Muscle of leg (tissue), 3 donors: ENCODE measurements at regions not wholly inside any gene's neighbourhood (a gene's known extent, or its start where the extent isn't known, plus 50 kb on each side); places are given as distances from the start of the nearest gene placed in this dataset.
A peak's percentile ranks its signal among the peaks of the same experiment; 100 is the strongest.

Source experiments
- DNase-seq: peaks from one replicate; pipeline ENCODE4 v3.0.0; 2013
- H3K27ac ChIP-seq: one replicate; pipeline ENCODE4 v1.5.1; 2013; ENCODE audit warnings: mild to moderate bottlenecking, low read length, control low read depth
- H3K27me3 ChIP-seq: one replicate; pipeline ENCODE4 v1.6.1; 2013; ENCODE audit warnings: low read length; ENCODE audit not compliant: control insufficient read depth, insufficient read depth
- H3K36me3 ChIP-seq: one replicate; pipeline ENCODE4 v1.6.1; 2013; ENCODE audit warnings: low read length; ENCODE audit not compliant: control insufficient read depth, insufficient read depth
- H3K4me1 ChIP-seq: one replicate; pipeline ENCODE4 v1.6.1; 2013; ENCODE audit warnings: low read length; ENCODE audit not compliant: control insufficient read depth, insufficient read depth
- H3K4me3 ChIP-seq: one replicate; pipeline ENCODE4 v1.5.1; 2013; ENCODE audit warnings: low read length, control low read depth
- H3K9me3 ChIP-seq: replicated peaks from 2 replicates; pipeline ENCODE4 v1.6.1; 2013; ENCODE audit warnings: low read depth, low read length; ENCODE audit not compliant: control insufficient read depth
- WGBS: methylation state at CpG from one replicate; pipeline ENCODE4 v1.1.5; 2013; ENCODE audit warnings: missing lambda C conversion rate; ENCODE audit not compliant: insufficient coverage; 5-methylcytosine and 5-hydroxymethylcytosine counted together

DNA sequence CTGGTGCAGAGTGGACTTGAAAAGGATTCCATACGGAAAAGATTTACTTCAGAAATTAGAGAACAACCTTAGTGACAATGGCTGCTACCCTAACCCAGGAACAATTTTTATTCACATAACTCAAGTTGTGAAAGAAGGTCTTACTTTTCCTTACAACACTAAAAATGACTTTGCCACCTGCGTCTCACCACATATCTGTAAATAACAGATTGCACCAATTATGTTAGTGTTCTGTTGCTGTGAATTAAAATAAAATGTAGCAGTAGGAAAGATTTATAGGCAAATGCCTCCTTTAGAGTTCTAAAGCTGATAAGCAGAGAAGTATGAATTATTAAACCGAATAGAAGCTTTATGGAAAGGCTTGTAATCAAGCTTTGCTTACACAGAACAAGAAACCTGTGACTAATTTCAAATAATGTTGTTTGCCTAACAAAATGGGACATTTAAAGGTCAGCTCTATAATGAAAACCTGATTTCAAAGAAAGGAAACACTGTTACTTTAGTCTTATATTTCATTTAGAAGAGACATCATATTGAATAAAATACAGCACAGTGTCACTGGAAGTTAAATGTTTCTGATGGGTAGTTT, 2237.8 kb downstream of the LRRC4C start:
- Histone ChIP-seq H3K4me3 (no peak overlapping the region), H3K27ac (no peak overlapping the region), H3K36me3 (no peaks in the 10 kb centered on the region), H3K27me3 (no peaks in the 10 kb centered on the region), H3K9me3 (no peaks in the 10 kb centered on the region), H3K4me1 (no peaks in the 10 kb centered on the region)
- no CpG with 5 or more reads among the region's 3 CpGs for WGBS
- DNase-seq, result no peak

- no CpG with 5 or more reads among the region's 3 CpGs for WGBS
- Histone ChIP-seq H3K4me3 (no peak overlapping the region), H3K27me3 (no peaks in the 10 kb centered on the region), H3K27ac (no peak overlapping the region), H3K4me1 (no peaks in the 10 kb centered on the region), H3K36me3 (no peaks in the 10 kb centered on the region), H3K9me3 (no peaks in the 10 kb centered on the region)
- DNase-seq, result no peak
Measured at GRCh38 chr11:39220501-39221230, 2238.8 kb downstream of the LRRC4C start.

DNA sequence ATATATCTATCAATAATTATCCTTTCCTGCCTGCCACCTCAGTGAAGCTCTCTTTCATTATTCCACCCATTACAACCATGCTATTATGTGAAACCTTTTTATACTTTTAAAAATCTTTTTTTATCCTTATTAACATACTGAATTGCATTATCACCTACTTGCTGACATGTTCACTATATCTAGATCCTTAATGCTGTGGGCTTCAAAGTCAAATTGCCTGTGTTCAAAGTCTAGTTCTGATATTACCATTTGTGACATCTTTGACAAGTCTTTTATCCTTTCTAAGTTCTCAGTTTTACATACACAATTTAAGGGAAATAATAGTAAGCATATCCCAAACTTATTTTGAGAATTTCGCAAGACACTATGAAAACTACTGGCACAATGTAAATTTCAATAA, 2239.4 kb downstream of the LRRC4C start:
- no peak for DNase-seq
- Histone ChIP-seq H3K4me1 (no peaks in the 10 kb centered on the region), H3K27ac (no peak overlapping the region), H3K27me3 (no peaks in the 10 kb centered on the region), H3K4me3 (no peak overlapping the region), H3K9me3 (no peaks in the 10 kb centered on the region), H3K36me3 (no peaks in the 10 kb centered on the region)
- WGBS, result no CpG with 5 or more reads among the region's 1 CpG

GRCh38 chr11:39209981-39210380, 2249.5 kb downstream of the LRRC4C start:
- H3K4me1 ChIP-seq, result no peaks in the 10 kb centered on the region
- no peaks in the 10 kb centered on the region for H3K9me3 ChIP-seq
- no peaks in the 10 kb centered on the region for H3K27me3 ChIP-seq
- H3K27ac ChIP-seq, result no peak overlapping the region
- H3K4me3 ChIP-seq, result no peak overlapping the region
- no peaks in the 10 kb centered on the region for H3K36me3 ChIP-seq
- DNase-seq, result no peak
- no CpG with 5 or more reads among the region's 2 CpGs for whole genome bisulfite sequencing

- no CpG with 5 or more reads among the region's 3 CpGs for WGBS
- peak; percentile 74 for DNase-seq
- no peaks in the 10 kb centered on the region for H3K36me3 ChIP-seq
Measured at GRCh38 chr11:39205236-39205995, 2254.0 kb downstream of the LRRC4C start.

DNA sequence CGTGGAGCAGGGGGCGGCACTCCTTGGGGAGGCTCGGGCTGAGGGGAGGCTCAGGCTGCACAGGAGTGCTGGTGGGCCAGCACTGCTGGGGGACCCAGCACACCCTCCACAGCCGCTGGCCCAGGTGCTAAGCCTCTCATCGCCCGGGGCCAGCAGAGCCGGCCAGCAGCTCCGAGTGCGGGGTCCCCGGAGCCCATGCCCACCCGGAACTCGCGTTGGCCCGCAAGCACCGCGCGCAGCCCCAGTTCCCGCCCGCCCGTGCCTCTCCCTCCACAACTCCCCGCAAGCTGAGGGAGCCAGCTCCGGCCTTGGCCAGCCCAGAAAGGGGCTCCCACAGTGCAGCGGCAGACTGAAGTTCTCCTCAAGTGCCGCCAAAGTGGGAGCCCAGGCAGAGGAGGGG, 2266.8 kb downstream of the LRRC4C start:
- H3K4me1 ChIP-seq, result no peaks in the 10 kb centered on the region
- H3K27me3 ChIP-seq, result no peaks in the 10 kb centered on the region
- WGBS, result 96% methylated on average over 22 of the region's 24 CpGs
- no peaks in the 10 kb centered on the region for H3K36me3 ChIP-seq
- no peak for DNase-seq
- no peak overlapping the region for H3K27ac ChIP-seq
- H3K9me3 ChIP-seq, result peaks cover 2% of the 10 kb centered on the region
- H3K4me3 ChIP-seq, result no peak overlapping the region

More at GRCh38 chr11:39205236-39205995, 2254.0 kb downstream of the LRRC4C start:
- H3K27ac ChIP-seq, result no peak overlapping the region
- H3K27me3 ChIP-seq, result no peaks in the 10 kb centered on the region
- H3K4me3 ChIP-seq, result no peak overlapping the region
- no peaks in the 10 kb centered on the region for H3K4me1 ChIP-seq
- H3K9me3 ChIP-seq, result no peaks in the 10 kb centered on the region

DNA sequence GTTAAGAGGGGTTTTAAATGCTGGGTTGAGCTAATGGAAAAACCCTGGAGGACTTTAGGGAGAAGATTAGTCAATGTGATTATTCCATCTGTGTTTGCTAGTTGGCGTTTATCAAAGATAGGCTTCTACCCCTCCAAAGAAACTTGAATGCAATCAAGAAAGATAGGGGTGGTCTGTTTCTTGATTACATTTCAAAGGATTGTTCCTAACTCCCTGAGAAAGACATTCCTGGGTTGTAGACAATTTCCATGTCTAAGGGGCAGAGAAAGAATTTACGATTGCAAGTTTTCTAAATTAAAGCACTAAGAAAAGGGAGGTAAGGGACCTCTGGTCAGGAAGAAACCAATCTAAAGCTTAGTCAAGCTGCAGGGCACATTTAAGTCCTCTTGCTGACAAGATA, 2268.7 kb downstream of the LRRC4C start:
- H3K4me3 ChIP-seq, result no peak overlapping the region
- H3K27me3 ChIP-seq, result no peaks in the 10 kb centered on the region
- H3K36me3 ChIP-seq, result no peaks in the 10 kb centered on the region
- WGBS, result no CpG with 5 or more reads among the region's 2 CpGs
- peaks cover 2% of the 10 kb centered on the region for H3K9me3 ChIP-seq
- H3K27ac ChIP-seq, result no peak overlapping the region
- DNase-seq, result no peak
- H3K4me1 ChIP-seq, result no peaks in the 10 kb centered on the region

DNA sequence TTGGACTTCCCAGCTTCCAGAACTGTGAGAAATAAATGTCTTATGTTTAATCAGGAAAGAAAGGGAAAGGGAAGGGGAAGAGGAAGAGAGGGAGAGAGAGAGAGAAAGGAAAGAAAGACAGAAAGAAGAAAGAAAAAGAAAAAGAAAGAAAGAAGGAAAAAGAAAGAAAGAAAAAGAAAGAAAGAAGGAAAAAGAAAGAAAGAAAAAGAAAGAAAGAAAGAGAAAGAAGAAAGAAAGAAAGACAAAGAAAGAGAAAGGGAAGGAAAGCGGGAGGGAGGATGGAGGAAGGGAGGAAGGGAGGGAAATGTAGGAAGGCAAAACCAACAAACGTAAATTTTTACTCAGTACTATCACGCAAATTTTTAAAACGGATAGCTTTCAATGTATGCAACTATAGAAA, 2281.8 kb downstream of the LRRC4C start:
- H3K4me1 ChIP-seq, result no peaks in the 10 kb centered on the region
- no peaks in the 10 kb centered on the region for H3K27me3 ChIP-seq
- WGBS, result 86% methylated on average over 1 of the region's 4 CpGs
- DNase-seq, result no peak
- no peak overlapping the region for H3K27ac ChIP-seq
- H3K9me3 ChIP-seq, result no peaks in the 10 kb centered on the region
- no peak overlapping the region for H3K4me3 ChIP-seq
- H3K36me3 ChIP-seq, result no peaks in the 10 kb centered on the region

GRCh38 chr11:39174965-39175364, 2284.5 kb downstream of the LRRC4C start:
- DNase-seq, result peak; percentile 37
- H3K4me3 ChIP-seq, result no peak overlapping the region
- no peaks in the 10 kb centered on the region for H3K4me1 ChIP-seq
- no CpG with 5 or more reads among the region's 2 CpGs for WGBS
- no peaks in the 10 kb centered on the region for H3K27me3 ChIP-seq
- H3K27ac ChIP-seq, result no peak overlapping the region
- no peaks in the 10 kb centered on the region for H3K9me3 ChIP-seq
- no peaks in the 10 kb centered on the region for H3K36me3 ChIP-seq

- H3K9me3 ChIP-seq, result no peaks in the 10 kb centered on the region
- H3K27me3 ChIP-seq, result no peaks in the 10 kb centered on the region
- H3K4me1 ChIP-seq, result no peaks in the 10 kb centered on the region
- H3K4me3 ChIP-seq, result no peak overlapping the region
- peak; percentile 94 for DNase-seq
- no peak overlapping the region for H3K27ac ChIP-seq
- H3K36me3 ChIP-seq, result no peaks in the 10 kb centered on the region
Measured at GRCh38 chr11:39174196-39174595, 2285.3 kb downstream of the LRRC4C start.
